ENCODE measurements at regions not wholly inside any gene's neighbourhood (a gene's known extent, or its start where the extent isn't known, plus 50 kb on each side); places are given as distances from the start of the nearest gene placed in this dataset.

DNA sequence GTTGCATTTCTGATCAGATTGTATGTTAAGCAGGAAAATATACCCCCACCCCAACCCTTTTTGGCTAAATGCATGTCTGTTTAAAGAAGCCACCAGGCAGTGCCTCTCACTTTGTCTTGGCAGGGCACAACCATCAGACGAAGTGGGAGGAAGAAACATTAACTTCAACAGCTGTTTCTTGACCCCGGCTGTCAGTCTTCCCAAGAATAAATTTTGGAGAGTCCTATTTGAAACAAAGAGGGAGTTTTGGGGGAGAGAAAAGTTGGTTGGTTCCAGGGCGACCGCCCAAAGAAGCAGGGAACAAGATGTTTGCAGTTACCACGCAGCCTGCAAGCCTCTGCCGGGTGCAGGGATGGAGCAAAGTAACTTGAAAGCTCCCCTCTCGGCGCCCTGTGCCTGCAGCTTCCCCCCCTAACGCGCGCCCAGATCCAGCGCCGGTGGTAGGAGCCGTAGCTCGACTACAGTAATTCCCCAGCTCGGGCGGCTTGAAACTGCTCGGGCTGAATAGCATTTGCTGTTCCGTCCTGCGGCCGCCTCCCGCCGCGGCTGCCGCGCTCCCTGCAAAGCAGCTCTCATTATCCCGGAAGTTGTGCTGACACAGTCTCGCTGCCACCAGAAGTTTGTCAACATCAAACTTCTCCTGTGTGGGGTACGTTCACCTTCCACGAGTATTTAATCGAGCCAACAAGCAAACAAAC is 100.7 kb upstream of the SSBP2 start (continued):
- TF ChIP-seq, protein P1, sequence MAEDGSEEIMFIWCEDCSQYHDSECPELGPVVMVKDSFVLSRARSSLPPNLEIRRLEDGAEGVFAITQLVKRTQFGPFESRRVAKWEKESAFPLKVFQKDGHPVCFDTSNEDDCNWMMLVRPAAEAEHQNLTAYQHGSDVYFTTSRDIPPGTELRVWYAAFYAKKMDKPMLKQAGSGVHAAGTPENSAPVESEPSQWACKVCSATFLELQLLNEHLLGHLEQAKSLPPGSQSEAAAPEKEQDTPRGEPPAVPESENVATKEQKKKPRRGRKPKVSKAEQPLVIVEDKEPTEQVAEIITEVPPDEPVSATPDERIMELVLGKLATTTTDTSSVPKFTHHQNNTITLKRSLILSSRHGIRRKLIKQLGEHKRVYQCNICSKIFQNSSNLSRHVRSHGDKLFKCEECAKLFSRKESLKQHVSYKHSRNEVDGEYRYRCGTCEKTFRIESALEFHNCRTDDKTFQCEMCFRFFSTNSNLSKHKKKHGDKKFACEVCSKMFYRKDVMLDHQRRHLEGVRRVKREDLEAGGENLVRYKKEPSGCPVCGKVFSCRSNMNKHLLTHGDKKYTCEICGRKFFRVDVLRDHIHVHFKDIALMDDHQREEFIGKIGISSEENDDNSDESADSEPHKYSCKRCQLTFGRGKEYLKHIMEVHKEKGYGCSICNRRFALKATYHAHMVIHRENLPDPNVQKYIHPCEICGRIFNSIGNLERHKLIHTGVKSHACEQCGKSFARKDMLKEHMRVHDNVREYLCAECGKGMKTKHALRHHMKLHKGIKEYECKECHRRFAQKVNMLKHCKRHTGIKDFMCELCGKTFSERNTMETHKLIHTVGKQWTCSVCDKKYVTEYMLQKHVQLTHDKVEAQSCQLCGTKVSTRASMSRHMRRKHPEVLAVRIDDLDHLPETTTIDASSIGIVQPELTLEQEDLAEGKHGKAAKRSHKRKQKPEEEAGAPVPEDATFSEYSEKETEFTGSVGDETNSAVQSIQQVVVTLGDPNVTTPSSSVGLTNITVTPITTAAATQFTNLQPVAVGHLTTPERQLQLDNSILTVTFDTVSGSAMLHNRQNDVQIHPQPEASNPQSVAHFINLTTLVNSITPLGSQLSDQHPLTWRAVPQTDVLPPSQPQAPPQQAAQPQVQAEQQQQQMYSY (CRISPR knock-in tag; IDR thresholded peaks at IDR 0.05): no peak
- peak; percentile 97 for TF ChIP-seq KLF5 (IDR thresholded peaks at IDR 0.05; ENCODE audit: partially characterized antibody)
- TF ChIP-seq RAD51 (IDR thresholded peaks at IDR 0.05): no peak
- TF ChIP-seq EGR1 (IDR thresholded peaks at IDR 0.05; ENCODE audit: borderline replicate concordance in 1 of 2, low read depth in 2 of 2, low read length in 2 of 2): peak in 1 of 2 experiments; percentile 24; a peak in 1 of 3 replicates
- TF ChIP-seq, protein P2, sequence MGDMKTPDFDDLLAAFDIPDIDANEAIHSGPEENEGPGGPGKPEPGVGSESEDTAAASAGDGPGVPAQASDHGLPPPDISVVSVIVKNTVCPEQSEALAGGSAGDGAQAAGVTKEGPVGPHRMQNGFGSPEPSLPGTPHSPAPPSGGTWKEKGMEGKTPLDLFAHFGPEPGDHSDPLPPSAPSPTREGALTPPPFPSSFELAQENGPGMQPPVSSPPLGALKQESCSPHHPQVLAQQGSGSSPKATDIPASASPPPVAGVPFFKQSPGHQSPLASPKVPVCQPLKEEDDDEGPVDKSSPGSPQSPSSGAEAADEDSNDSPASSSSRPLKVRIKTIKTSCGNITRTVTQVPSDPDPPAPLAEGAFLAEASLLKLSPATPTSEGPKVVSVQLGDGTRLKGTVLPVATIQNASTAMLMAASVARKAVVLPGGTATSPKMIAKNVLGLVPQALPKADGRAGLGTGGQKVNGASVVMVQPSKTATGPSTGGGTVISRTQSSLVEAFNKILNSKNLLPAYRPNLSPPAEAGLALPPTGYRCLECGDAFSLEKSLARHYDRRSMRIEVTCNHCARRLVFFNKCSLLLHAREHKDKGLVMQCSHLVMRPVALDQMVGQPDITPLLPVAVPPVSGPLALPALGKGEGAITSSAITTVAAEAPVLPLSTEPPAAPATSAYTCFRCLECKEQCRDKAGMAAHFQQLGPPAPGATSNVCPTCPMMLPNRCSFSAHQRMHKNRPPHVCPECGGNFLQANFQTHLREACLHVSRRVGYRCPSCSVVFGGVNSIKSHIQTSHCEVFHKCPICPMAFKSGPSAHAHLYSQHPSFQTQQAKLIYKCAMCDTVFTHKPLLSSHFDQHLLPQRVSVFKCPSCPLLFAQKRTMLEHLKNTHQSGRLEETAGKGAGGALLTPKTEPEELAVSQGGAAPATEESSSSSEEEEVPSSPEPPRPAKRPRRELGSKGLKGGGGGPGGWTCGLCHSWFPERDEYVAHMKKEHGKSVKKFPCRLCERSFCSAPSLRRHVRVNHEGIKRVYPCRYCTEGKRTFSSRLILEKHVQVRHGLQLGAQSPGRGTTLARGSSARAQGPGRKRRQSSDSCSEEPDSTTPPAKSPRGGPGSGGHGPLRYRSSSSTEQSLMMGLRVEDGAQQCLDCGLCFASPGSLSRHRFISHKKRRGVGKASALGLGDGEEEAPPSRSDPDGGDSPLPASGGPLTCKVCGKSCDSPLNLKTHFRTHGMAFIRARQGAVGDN (IDR thresholded peaks at IDR 0.05): peak; percentile 97
- peak; percentile 92 for TF ChIP-seq JUND (IDR thresholded peaks at IDR 0.05; ENCODE audit: low read depth, low read length)
- TF ChIP-seq, protein P3, sequence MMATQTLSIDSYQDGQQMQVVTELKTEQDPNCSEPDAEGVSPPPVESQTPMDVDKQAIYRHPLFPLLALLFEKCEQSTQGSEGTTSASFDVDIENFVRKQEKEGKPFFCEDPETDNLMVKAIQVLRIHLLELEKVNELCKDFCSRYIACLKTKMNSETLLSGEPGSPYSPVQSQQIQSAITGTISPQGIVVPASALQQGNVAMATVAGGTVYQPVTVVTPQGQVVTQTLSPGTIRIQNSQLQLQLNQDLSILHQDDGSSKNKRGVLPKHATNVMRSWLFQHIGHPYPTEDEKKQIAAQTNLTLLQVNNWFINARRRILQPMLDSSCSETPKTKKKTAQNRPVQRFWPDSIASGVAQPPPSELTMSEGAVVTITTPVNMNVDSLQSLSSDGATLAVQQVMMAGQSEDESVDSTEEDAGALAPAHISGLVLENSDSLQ (IDR thresholded peaks at IDR 0.05): peak; percentile 91
- peak; percentile 92 for TF ChIP-seq ATF7 (IDR thresholded peaks at IDR 0.05; ENCODE audit: low read depth)
- TF ChIP-seq, protein P4, sequence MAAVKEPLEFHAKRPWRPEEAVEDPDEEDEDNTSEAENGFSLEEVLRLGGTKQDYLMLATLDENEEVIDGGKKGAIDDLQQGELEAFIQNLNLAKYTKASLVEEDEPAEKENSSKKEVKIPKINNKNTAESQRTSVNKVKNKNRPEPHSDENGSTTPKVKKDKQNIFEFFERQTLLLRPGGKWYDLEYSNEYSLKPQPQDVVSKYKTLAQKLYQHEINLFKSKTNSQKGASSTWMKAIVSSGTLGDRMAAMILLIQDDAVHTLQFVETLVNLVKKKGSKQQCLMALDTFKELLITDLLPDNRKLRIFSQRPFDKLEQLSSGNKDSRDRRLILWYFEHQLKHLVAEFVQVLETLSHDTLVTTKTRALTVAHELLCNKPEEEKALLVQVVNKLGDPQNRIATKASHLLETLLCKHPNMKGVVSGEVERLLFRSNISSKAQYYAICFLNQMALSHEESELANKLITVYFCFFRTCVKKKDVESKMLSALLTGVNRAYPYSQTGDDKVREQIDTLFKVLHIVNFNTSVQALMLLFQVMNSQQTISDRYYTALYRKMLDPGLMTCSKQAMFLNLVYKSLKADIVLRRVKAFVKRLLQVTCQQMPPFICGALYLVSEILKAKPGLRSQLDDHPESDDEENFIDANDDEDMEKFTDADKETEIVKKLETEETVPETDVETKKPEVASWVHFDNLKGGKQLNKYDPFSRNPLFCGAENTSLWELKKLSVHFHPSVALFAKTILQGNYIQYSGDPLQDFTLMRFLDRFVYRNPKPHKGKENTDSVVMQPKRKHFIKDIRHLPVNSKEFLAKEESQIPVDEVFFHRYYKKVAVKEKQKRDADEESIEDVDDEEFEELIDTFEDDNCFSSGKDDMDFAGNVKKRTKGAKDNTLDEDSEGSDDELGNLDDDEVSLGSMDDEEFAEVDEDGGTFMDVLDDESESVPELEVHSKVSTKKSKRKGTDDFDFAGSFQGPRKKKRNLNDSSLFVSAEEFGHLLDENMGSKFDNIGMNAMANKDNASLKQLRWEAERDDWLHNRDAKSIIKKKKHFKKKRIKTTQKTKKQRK (IDR thresholded peaks at IDR 0.05; ENCODE audit: low read depth, low read length): no peak
- no peak; the same call in 1 of the 2 replicates for TF ChIP-seq ZBED1 (IDR thresholded peaks at IDR 0.05; ENCODE audit: borderline replicate concordance)
- peak; percentile 77 for TF ChIP-seq GATAD2B (conservative IDR thresholded peaks at IDR 0.05; ENCODE audit: low read depth)
- TF ChIP-seq, protein P5, sequence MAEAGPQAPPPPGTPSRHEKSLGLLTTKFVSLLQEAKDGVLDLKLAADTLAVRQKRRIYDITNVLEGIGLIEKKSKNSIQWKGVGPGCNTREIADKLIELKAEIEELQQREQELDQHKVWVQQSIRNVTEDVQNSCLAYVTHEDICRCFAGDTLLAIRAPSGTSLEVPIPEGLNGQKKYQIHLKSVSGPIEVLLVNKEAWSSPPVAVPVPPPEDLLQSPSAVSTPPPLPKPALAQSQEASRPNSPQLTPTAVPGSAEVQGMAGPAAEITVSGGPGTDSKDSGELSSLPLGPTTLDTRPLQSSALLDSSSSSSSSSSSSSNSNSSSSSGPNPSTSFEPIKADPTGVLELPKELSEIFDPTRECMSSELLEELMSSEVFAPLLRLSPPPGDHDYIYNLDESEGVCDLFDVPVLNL (IDR thresholded peaks at IDR 0.05; ENCODE audit: low read depth, low read length): peak; percentile 53; the same call in 1 of the 2 replicates
- TF ChIP-seq ETV6 (conservative IDR thresholded peaks at IDR 0.05 in 1 of 2, IDR thresholded peaks at IDR 0.05 in 1 of 2; ENCODE audit: borderline replicate concordance in 1 of 2, low read depth in 1 of 2): peak in 1 of 2 experiments; percentile 65; a peak in 2 of 4 replicates

Measured in GM12878 (cell line).